T47D (cell line): ENCODE measurements at regions not wholly inside any gene's neighbourhood (a gene's known extent, or its start where the extent isn't known, plus 50 kb on each side); places are given as distances from the start of the nearest gene placed in this dataset.
"Not testable (repeated sequence)": the region's sequence is repeated elsewhere in the genome, so short reads cannot be mapped to it uniquely, and the experiment has no call there.

Experiments used
- DNase-seq, 2 experiments: peaks; one replicate each; pipeline versions ENCODE4 v3.0.0 to v3.0.0-alpha.2; 2011 to 2012; ENCODE audit warnings: low read depth in 1 of 2, low spot score in 1 of 2
- JUND ChIP-seq: IDR thresholded peaks from 2 replicates; pipeline ENCODE4 v1.6.1; 2012; ENCODE audit warnings: low read depth
- in situ Hi-C: cut with HindIII; loops from 2 replicates; pipeline ENCODE4 v1.10.0; 2016; ENCODE audit warnings: low sequenced_read_pairs, low pct_unique_long_range_greater_than_20kb

- no peak for TF ChIP-seq JUND
- in situ Hi-C loops: no loop called here
- peak in 1 of 2 experiments; percentile 23 for DNase-seq
Observed at GRCh38 chr2:236352761-236353593, 88.8 kb upstream of the ASB18 start.

GRCh38 chr2:236353594-236353942 lies 89.4 kb upstream of the ASB18 start:
- no peak for TF ChIP-seq JUND
- in situ Hi-C loops: no loop called here
- DNase-seq: no peak

DNA sequence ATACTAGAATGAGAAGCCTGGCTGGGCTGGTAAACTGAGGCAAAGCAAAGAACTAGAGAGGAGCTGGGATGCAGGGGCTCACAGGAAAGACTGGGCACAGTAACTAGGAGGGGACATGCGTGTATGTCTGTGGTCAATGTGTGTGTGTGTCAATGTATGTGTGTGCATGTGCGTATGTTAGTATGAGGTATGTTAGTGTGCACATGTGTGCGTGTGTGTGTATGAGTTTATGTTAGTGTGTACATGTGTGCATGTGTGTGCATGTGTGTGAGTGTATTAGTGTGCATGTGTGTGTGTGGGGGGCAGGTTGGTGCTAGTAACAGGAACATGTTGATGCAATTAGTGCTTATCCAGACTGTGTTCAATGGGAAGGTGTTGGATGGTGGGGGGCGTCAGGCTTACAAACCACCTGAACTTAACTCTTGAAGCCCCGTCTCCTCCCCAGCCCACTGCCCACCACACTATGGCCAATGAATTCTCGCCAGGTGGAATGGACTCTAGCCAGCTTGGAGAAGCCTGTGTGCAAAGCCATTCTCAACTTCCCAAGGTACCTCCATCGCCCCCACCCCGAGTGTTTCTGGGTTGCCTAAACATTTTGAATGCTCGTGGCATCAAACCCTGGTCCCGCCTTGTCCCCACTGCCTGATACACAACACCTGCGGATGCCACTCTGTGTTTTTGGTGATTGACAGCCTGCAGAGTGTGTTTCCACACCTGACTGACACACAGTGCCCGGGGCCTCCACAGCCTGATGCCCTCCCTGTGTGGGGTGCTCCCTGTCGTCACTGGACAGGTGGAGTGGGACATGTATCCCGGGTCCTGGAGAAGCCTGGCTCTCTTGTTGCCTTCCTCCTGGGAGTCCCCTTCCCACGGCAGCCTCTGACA lies 90.1 kb upstream of the ASB18 start:
- no peak for TF ChIP-seq JUND
- DNase-seq: no peak
- in situ Hi-C loops: no loop called here

DNA sequence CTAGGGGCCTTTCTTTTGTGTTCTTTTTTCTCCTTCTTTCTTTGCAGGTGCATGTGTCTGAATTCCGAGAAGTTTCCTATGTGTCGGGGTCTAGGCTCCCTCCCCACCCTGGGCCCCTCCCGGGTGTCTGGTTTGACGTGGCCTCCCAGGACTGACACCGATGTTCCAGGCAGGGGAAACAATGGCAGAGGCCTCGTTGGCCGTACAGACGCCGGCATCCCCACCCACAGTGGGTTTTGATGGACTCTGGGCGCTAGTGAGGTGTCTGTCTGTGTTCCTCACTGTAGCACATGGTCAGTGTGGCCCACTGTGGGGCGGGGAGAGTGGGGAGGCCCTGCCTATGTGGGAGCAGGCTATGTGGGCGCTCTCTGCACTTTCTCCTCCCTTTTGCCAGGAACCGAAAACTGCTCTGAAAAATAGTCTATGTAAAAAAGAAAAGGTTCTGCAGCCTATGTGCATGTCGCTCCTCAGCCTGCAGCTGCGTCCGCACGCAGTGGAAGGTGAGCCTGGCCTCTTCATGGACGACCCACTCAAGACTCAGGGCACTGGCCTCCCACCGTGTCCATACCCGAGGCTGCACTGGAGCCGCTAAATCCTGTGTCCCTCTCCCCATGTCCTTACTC lies 90.9 kb upstream of the ASB18 start:
- no peak for TF ChIP-seq JUND
- in situ Hi-C loops: no loop called here
- no peak for DNase-seq

DNA sequence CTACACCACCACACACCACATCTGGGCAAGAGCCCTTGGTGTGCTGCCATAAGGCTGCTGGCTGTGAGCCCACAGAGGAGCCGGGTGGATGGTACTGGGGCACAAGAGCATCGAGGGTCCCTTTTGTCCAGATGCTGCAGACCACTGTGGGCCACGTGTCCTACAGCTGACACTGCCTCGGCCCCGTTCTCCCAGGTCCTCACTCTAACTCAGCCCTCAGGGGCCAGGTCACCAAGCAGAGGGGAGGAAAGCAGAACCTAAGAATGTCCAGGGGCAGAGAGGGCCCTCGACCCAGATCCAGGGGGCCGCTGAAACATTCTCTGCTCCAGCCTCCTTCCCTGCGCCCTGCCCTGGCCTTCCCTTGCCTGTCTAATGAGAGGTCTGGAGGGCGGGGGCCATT lies 91.7 kb upstream of the ASB18 start:
- TF ChIP-seq JUND: no peak
- DNase-seq: no peak
- in situ Hi-C loops: no loop called here

DNA sequence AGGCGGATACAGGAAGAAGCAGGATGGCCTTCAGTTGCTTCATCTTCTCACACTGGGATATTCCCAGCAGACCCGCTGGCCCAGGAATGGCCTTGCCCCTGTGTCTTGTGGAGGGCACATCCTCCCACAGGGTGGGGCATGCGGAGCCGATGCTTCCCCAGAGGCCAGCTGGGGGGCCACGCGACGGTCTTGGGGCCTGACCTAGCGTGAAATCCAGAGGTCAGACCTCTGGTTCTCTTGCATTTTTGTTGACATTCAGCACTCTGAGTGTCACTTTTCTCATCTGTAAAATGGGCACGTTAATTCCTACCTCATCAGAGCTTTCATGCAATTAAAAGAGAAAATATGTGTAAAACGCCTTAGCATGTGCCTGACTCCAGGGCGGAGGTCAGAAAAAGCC lies 92.1 kb upstream of the ASB18 start:
- in situ Hi-C loops: not testable (repeated sequence)

GRCh38 chr2:236358482-236358881 lies 94.3 kb upstream of the ASB18 start:
- in situ Hi-C loops, DNase-seq: not testable (repeated sequence)

More for the DNA sequence above, 92.1 kb upstream of the ASB18 start:
- not testable (repeated sequence) for DNase-seq

GRCh38 chr2:236359426-236360045 lies 95.3 kb upstream of the ASB18 start:
- no peak for TF ChIP-seq JUND
- no peak for DNase-seq
- in situ Hi-C loops: no loop called here

- no peak for TF ChIP-seq JUND
- in situ Hi-C loops: no loop called here
- DNase-seq: no peak
Observed at GRCh38 chr2:236360496-236360895, 96.3 kb upstream of the ASB18 start.

DNA sequence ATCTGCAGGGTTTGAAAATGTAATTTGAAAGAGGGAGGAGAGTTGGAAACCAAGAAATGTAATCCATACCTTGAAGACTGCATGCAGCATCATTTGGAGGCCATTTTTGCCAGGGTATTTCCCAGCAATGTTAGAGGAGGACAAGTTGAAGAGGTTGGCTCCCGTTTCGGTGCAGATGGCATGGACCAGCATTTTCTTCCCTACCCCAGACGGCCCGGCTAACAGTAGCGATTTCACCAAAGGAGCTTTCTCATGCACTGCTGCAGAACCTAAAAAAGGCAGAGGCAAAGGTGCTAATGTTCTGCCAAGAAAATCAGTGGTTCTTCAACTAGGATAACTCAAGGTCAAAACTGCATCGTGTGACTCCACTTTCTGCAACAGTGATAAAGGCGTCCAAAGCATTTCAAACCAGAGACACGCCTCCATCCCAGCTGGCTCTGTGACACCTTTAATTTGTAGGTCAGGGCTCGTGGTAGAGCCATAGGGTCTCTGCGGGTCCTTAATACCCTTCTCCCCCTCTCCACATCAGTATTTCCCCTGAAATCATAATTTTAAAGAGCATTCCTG lies 99.6 kb upstream of the ASB18 start:
- in situ Hi-C loops: no loop called here
- no peak for TF ChIP-seq JUND
- DNase-seq: no peak

- DNase-seq: no peak
- in situ Hi-C loops: no loop called here
Observed at GRCh38 chr2:236365258-236366048, 101.2 kb upstream of the ASB18 start.

GRCh38 chr2:236366049-236366387 lies 101.8 kb upstream of the ASB18 start:
- no peak for TF ChIP-seq JUND
- in situ Hi-C loops: no loop called here
- DNase-seq: no peak

More at GRCh38 chr2:236365258-236366048, 101.2 kb upstream of the ASB18 start:
- TF ChIP-seq JUND: no peak
